ENCODE measurements at regions not wholly inside any gene's neighbourhood (a gene's known extent, or its start where the extent isn't known, plus 50 kb on each side); places are given as distances from the start of the nearest gene placed in this dataset.

GRCh38 chr5:174312270-174312617 lies 266.7 kb downstream of the NSG2 start:
- H3K4me3 ChIP-seq (ENCODE audit: extremely low read depth in 1 of 4, insufficient read depth in 2 of 4, low read depth in 3 of 4, low read length in 4 of 4): peak overlapping the region in 1 of 4 experiments; percentile 68; a peak in 1 of 8 replicates
- no peaks in the 10 kb centered on the region for H3K36me3 ChIP-seq (ENCODE audit: control insufficient read depth in 2 of 4, insufficient read depth in 4 of 4, low read length in 3 of 4)
- no peaks in the 10 kb centered on the region for H3K79me2 ChIP-seq (ENCODE audit: control insufficient read depth in 1 of 2, insufficient read depth in 2 of 2, low read length in 2 of 2)
- no peak overlapping the region for H2BK5ac ChIP-seq (ENCODE audit: low read depth, low read length)
- H4K8ac ChIP-seq (ENCODE audit: extremely low read depth, insufficient read depth, low read length): no peak overlapping the region
- H3K9me3 ChIP-seq (ENCODE audit: insufficient read depth in 2 of 2, low read depth in 1 of 2, low read length in 1 of 2): no peaks in the 10 kb centered on the region
- H3K23me2 ChIP-seq (ENCODE audit: low read depth, low read length): peaks cover 4% of the 10 kb centered on the region; the same call in 1 of the 2 replicates
- no peak for FAIRE-seq
- H3K56ac ChIP-seq (replicated peaks; ENCODE audit: insufficient read length, low read depth, low read length): no peak overlapping the region
- no peak overlapping the region for H3K23ac ChIP-seq (ENCODE audit: insufficient read length)
- 0 out of 2 replicates have a peak overlapping the region, but pooled peaks have one; percentile 66 for H2BK15ac ChIP-seq (ENCODE audit: low read length)
- H2BK12ac ChIP-seq (ENCODE audit: low read depth, low read length): no peak overlapping the region; the same call in 1 of the 2 replicates
- H3K18ac ChIP-seq (ENCODE audit: extremely low read depth, low read length): no peak overlapping the region; the same call in 1 of the 2 replicates
- peaks cover 0 to 7% (median 0%) of the 10 kb centered on the region in 4 experiments; a peak in 1 of 7 replicates for H3K4me1 ChIP-seq (replicated peaks in 1 of 4; ENCODE audit: control insufficient read depth in 3 of 4, insufficient read depth in 4 of 4, low read length in 3 of 4)
- ChIA-PET POLR2A (ENCODE audit: partially characterized antibody) (interaction anchor here (0.6 to 1.4 kb wide), 3 partner anchors 13 to 267 kb away, joined by 3 to 9 read pairs (median 3); partner anchors contain the start of gene NSG2), CTCF (ENCODE audit: partially characterized antibody) (interaction anchor here (0.6 to 13.2 kb wide), 50 partner anchors 9 to 782 kb away, joined by 3 to 174 read pairs (median 4); partner anchors contain the start of gene NSG2)
- H2AFZ ChIP-seq (ENCODE audit: low read length): no peak overlapping the region
- H2AK5ac ChIP-seq (ENCODE audit: low read depth, low read length): no peak overlapping the region
- no peak overlapping the region for H3K27ac ChIP-seq (ENCODE audit: low read depth, low read length)
- H3K4me2 ChIP-seq (ENCODE audit: insufficient read depth in 1 of 2, low read depth in 2 of 2, low read length in 2 of 2): peak overlapping the region in 1 of 2 experiments; percentile 59; a peak in 2 of 4 replicates
- no peaks in the 10 kb centered on the region for H3K79me1 ChIP-seq (ENCODE audit: low read depth, low read length)
- H2BK120ac ChIP-seq (replicated peaks; ENCODE audit: low read depth, low read length): no peak overlapping the region
- no peaks in the 10 kb centered on the region for H4K20me1 ChIP-seq (replicated peaks in 1 of 2; ENCODE audit: control insufficient read depth in 1 of 2, insufficient read depth in 2 of 2, low read length in 2 of 2)
- no peak overlapping the region for H4K91ac ChIP-seq (replicated peaks; ENCODE audit: insufficient read length, low read length)
- peak overlapping the region; percentile 31 for H4K5ac ChIP-seq (ENCODE audit: insufficient read length, low read depth, low read length)
- no peak overlapping the region for H2BK20ac ChIP-seq (ENCODE audit: low read length)
- H3K4ac ChIP-seq (replicated peaks; ENCODE audit: insufficient read length, low read depth, low read length): no peak overlapping the region
- peaks cover 0 to 13% (median 7%) of the 10 kb centered on the region in 4 experiments; a peak in 5 of 7 replicates for H3K27me3 ChIP-seq (replicated peaks in 1 of 4; ENCODE audit: control insufficient read depth in 3 of 4, extremely low read depth in 1 of 4, insufficient read depth in 3 of 4, low read length in 3 of 4)
- DNase-seq (ENCODE audit: low read depth in 1 of 2, low spot score in 2 of 2): no peak
- H3K9ac ChIP-seq (replicated peaks in 1 of 4; ENCODE audit: extremely low read depth in 1 of 4, low read depth in 3 of 4, low read length in 3 of 4): no peak overlapping the region
- TF ChIP-seq, protein P1, sequence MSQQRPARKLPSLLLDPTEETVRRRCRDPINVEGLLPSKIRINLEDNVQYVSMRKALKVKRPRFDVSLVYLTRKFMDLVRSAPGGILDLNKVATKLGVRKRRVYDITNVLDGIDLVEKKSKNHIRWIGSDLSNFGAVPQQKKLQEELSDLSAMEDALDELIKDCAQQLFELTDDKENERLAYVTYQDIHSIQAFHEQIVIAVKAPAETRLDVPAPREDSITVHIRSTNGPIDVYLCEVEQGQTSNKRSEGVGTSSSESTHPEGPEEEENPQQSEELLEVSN (IDR thresholded peaks at IDR 0.05): peak; percentile 79; the same call in 1 of the 2 replicates
- TF ChIP-seq POU5F1 (IDR thresholded peaks at IDR 0.05; ENCODE audit: low read depth, low read length): no peak
- TF ChIP-seq, protein P2, sequence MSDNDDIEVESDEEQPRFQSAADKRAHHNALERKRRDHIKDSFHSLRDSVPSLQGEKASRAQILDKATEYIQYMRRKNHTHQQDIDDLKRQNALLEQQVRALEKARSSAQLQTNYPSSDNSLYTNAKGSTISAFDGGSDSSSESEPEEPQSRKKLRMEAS (IDR thresholded peaks at IDR 0.05): peak; percentile 73
- H3K14ac ChIP-seq (ENCODE audit: insufficient read length): no peak overlapping the region
- WGBS, 2 experiments (ENCODE audit: extremely low coverage in 1 of 2, insufficient coverage in 1 of 2, insufficient read length in 1 of 2, insufficient replicate concordance in 2 of 2, low coverage in 1 of 2, low lambda C conversion rate in 2 of 2, missing lambda C conversion rate in 1 of 2): 52% methylated on average over 21 of the region's 25 CpGs; no CpG with 5 or more reads in 1 of the 2 experiments
